ENCODE measurements at regions not wholly inside any gene's neighbourhood (a gene's known extent, or its start where the extent isn't known, plus 50 kb on each side); places are given as distances from the start of the nearest gene placed in this dataset.

GRCh38 chr7:156234666-156235494 lies 405.7 kb upstream of the RNF32 start:
- TF ChIP-seq CTCF (IDR thresholded peaks at IDR 0.05; ENCODE audit: poor library complexity, severe bottlenecking): no peak
- TF ChIP-seq EP300 (conservative IDR thresholded peaks at IDR 0.05; ENCODE audit: poor library complexity, severe bottlenecking): no peak
- no peak for TF ChIP-seq TAF1 (IDR thresholded peaks at IDR 0.05; ENCODE audit: low read depth)
- no peak for TF ChIP-seq RAD21 (conservative IDR thresholded peaks at IDR 0.05)
- TF ChIP-seq, protein P1, sequence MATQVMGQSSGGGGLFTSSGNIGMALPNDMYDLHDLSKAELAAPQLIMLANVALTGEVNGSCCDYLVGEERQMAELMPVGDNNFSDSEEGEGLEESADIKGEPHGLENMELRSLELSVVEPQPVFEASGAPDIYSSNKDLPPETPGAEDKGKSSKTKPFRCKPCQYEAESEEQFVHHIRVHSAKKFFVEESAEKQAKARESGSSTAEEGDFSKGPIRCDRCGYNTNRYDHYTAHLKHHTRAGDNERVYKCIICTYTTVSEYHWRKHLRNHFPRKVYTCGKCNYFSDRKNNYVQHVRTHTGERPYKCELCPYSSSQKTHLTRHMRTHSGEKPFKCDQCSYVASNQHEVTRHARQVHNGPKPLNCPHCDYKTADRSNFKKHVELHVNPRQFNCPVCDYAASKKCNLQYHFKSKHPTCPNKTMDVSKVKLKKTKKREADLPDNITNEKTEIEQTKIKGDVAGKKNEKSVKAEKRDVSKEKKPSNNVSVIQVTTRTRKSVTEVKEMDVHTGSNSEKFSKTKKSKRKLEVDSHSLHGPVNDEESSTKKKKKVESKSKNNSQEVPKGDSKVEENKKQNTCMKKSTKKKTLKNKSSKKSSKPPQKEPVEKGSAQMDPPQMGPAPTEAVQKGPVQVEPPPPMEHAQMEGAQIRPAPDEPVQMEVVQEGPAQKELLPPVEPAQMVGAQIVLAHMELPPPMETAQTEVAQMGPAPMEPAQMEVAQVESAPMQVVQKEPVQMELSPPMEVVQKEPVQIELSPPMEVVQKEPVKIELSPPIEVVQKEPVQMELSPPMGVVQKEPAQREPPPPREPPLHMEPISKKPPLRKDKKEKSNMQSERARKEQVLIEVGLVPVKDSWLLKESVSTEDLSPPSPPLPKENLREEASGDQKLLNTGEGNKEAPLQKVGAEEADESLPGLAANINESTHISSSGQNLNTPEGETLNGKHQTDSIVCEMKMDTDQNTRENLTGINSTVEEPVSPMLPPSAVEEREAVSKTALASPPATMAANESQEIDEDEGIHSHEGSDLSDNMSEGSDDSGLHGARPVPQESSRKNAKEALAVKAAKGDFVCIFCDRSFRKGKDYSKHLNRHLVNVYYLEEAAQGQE (IDR thresholded peaks at IDR 0.05; ENCODE audit: borderline replicate concordance): no peak
- no peak for TF ChIP-seq POLR2AphosphoS5 (IDR thresholded peaks at IDR 0.05)
- TF ChIP-seq SMC3 (conservative IDR thresholded peaks at IDR 0.05; ENCODE audit: poor library complexity): no peak

Data from neural cell (in vitro differentiated cells).